ENCODE measurements at regions not wholly inside any gene's neighbourhood (a gene's known extent, or its start where the extent isn't known, plus 50 kb on each side); places are given as distances from the start of the nearest gene placed in this dataset.

DNA sequence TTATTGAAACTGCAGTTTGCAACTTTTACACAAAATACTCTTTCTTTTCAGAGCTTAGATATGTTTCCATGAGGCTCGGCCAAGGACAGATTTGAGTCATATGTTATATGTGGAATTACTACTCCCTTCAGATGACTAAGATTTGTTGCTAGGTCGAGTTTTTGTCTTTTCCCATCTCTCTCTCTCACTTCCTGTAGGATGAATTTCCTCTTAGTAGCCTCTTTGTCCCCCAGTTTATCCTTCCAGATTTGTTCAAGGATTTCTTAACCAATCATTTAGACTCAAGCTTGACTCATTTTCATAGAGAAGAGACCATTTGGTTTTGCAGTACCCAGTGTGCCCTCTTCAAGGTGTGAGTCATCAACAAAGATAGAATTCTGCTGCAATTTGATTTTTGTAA is 209.2 kb downstream of the GLUD2 start:
- Histone ChIP-seq H3K4me1 (no peaks in the 10 kb centered on the region), H3K27ac (no peak overlapping the region), H3K4me3 (no peak overlapping the region), H3K9me3 (no peaks in the 10 kb centered on the region), H3K27me3 (no peaks in the 10 kb centered on the region), H3K36me3 (no peaks in the 10 kb centered on the region)
- DNase-seq, result no peak
- TF ChIP-seq EP300 (IDR thresholded peaks at IDR 0.05), result no peak
- TF ChIP-seq, protein P1, sequence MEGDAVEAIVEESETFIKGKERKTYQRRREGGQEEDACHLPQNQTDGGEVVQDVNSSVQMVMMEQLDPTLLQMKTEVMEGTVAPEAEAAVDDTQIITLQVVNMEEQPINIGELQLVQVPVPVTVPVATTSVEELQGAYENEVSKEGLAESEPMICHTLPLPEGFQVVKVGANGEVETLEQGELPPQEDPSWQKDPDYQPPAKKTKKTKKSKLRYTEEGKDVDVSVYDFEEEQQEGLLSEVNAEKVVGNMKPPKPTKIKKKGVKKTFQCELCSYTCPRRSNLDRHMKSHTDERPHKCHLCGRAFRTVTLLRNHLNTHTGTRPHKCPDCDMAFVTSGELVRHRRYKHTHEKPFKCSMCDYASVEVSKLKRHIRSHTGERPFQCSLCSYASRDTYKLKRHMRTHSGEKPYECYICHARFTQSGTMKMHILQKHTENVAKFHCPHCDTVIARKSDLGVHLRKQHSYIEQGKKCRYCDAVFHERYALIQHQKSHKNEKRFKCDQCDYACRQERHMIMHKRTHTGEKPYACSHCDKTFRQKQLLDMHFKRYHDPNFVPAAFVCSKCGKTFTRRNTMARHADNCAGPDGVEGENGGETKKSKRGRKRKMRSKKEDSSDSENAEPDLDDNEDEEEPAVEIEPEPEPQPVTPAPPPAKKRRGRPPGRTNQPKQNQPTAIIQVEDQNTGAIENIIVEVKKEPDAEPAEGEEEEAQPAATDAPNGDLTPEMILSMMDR (IDR thresholded peaks at IDR 0.05), result no peak
- TF ChIP-seq POLR2A (IDR thresholded peaks at IDR 0.05), result no peak
- no peak for TF ChIP-seq POLR2AphosphoS5 (IDR thresholded peaks at IDR 0.05)
- 34 to 54% methylated on average over 2 of the region's 2 CpGs for WGBS, 2 donors
- no peak for ATAC-seq (ENCODE audit: low FRiP score in 2 of 2)

DNA sequence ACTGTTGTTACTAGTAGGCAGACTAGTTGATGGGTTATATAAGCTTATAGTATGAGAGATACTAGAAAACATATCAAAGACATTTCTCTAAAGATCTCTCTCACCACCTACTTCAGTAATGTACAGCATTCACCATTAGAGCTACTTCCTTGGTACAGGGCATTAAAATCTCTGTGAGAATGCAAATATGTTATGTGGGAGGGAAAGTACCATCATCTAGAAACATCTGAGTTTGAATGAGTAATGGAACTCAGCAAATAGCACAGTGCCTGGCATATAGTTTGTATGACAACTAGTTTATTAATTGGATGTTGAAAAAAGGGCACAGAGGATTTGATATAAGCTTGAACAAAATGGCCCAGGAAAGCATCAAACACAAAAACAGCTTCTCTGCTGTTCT is 211.1 kb downstream of the GLUD2 start:
- no peaks in the 10 kb centered on the region for H3K27me3 ChIP-seq
- no peaks in the 10 kb centered on the region for H3K4me1 ChIP-seq
- no peak for DNase-seq
- H3K36me3 ChIP-seq, result no peaks in the 10 kb centered on the region
- H3K27ac ChIP-seq, result no peak overlapping the region
- TF ChIP-seq POLR2AphosphoS5 (IDR thresholded peaks at IDR 0.05) (no peak), POLR2A (IDR thresholded peaks at IDR 0.05) (no peak), EP300 (IDR thresholded peaks at IDR 0.05) (no peak)
- TF ChIP-seq, protein P1 (IDR thresholded peaks at IDR 0.05), result no peak
- no peak overlapping the region for H3K4me3 ChIP-seq
- ATAC-seq (ENCODE audit: low FRiP score in 2 of 2), result no peak
- H3K9me3 ChIP-seq, result no peaks in the 10 kb centered on the region

DNA sequence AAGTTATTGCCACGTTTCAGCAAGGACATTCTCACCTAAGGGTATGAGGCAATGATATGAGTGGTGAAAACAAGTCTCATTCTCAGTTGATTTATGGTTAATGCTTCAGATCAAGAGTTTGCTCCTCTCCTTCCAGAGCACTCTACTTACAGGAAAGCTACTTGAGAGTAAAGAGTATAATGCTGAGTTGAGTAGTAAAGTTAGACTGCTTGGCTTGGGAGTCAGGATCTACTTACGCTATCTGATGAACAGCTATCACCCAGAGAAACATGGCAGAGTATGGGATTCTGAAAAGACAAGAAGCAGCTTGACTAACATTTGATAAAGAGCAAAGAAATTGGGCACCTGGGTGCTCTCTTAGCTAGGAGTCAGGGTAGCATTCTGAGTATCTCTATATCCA is 211.8 kb downstream of the GLUD2 start:
- no peaks in the 10 kb centered on the region for H3K4me1 ChIP-seq
- H3K9me3 ChIP-seq, result no peaks in the 10 kb centered on the region
- H3K36me3 ChIP-seq, result no peaks in the 10 kb centered on the region
- WGBS, 2 donors, result 42 to 71% methylated on average over 2 of the region's 2 CpGs
- TF ChIP-seq POLR2A (IDR thresholded peaks at IDR 0.05), result no peak
- no peak for TF ChIP-seq EP300 (IDR thresholded peaks at IDR 0.05)
- TF ChIP-seq, protein P1 (IDR thresholded peaks at IDR 0.05), result no peak
- TF ChIP-seq POLR2AphosphoS5 (IDR thresholded peaks at IDR 0.05), result no peak
- H3K4me3 ChIP-seq, result no peak overlapping the region
- no peak for DNase-seq
- no peaks in the 10 kb centered on the region for H3K27me3 ChIP-seq
- no peak overlapping the region for H3K27ac ChIP-seq
- no peak for ATAC-seq (ENCODE audit: low FRiP score in 2 of 2)

DNA sequence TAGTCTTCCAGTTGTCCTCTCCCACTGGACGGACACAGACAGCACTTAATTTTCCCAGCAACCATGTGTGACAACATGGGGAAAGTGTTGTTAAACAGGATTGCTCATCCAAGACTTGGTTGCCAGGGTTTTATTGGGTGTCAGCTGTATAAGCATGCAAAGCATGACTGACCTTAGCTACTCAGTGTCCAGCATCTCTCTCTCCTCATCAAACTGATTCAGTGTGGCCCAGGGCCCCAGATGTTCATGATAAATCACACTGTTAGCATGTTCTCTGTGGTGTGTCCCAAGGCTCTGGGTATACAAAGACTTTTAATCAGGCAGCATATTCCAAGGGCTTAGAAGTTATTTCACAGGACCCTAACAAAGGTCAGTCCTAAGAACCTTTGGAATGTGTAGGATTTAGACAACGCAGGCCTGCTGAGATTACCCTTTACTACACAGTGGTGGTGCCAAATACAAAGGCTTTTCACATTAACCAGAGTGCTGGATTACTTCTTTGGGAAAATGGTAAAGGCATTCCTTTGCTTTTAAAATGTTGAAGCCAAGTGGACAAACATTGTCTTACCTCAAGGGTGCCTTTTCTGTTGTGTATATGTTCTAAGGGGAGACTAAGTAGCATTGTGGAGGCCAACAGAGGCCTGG is 213.3 kb downstream of the GLUD2 start:
- Histone ChIP-seq H3K9me3 (no peaks in the 10 kb centered on the region), H3K4me3 (no peak overlapping the region), H3K27ac (no peak overlapping the region), H3K27me3 (no peaks in the 10 kb centered on the region), H3K4me1 (no peaks in the 10 kb centered on the region), H3K36me3 (no peaks in the 10 kb centered on the region)
- peak in 1 of 2 donors; percentile 57 for ATAC-seq (ENCODE audit: low FRiP score in 2 of 2)
- WGBS, 2 donors, result 70 to 73% methylated on average over 2 of the region's 2 CpGs
- no peak for DNase-seq
- TF ChIP-seq, protein P1 (IDR thresholded peaks at IDR 0.05), result no peak
- no peak for TF ChIP-seq EP300 (IDR thresholded peaks at IDR 0.05)
- no peak for TF ChIP-seq POLR2A (IDR thresholded peaks at IDR 0.05)
- no peak for TF ChIP-seq POLR2AphosphoS5 (IDR thresholded peaks at IDR 0.05)

DNA sequence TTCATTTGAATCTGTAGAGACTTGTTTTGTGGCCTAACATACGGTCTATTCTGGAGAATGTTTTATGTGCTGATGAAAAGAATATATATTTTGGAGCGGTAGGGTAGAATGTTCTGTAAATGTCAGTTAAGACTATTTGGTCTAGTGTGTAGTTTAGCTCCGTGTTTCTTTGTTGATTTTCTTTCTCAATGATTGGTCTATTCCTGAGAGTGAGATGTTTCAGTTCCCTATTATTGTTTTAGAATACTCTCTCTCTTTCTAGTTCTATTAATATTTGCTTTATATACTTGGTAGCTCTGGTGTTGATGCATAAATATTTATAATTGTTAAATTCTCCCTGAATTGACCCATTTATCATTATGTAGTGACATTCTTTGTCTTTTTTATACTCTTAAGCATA is 236.5 kb downstream of the GLUD2 start:
- no peak for ATAC-seq (ENCODE audit: low FRiP score in 2 of 2)
- DNase-seq, result no peak
- no peak overlapping the region for H3K4me3 ChIP-seq
- peaks cover 0 to 4% (median 0%) of the 10 kb centered on the region in 4 donors for H3K9me3 ChIP-seq
- H3K36me3 ChIP-seq, result no peaks in the 10 kb centered on the region
- H3K27ac ChIP-seq, result no peak overlapping the region
- H3K4me1 ChIP-seq, result no peaks in the 10 kb centered on the region
- WGBS, 2 donors, result 78 to 85% methylated on average over 3 of the region's 3 CpGs
- TF ChIP-seq, protein P1 (IDR thresholded peaks at IDR 0.05), result no peak
- TF ChIP-seq EP300 (IDR thresholded peaks at IDR 0.05), result no peak
- TF ChIP-seq POLR2A (IDR thresholded peaks at IDR 0.05), result no peak
- no peak for TF ChIP-seq POLR2AphosphoS5 (IDR thresholded peaks at IDR 0.05)
- H3K27me3 ChIP-seq, result no peaks in the 10 kb centered on the region
